SKM-1 (cell line): ENCODE measurements at regions not wholly inside any gene's neighbourhood (a gene's known extent, or its start where the extent isn't known, plus 50 kb on each side); places are given as distances from the start of the nearest gene placed in this dataset.
A peak's percentile ranks its signal among the peaks of the same experiment; 100 is the strongest.

Experiments used
- DNase-seq: peaks from one replicate; lab custom pipeline; 2025; ENCODE audit not compliant: unreplicated experiment; lab: John Stamatoyannopoulos, UW

- DNase-seq, result no peak
Observed at GRCh38 chr3:72350761-72351505, 497.3 kb downstream of the SHQ1 start.

- no peak for DNase-seq
Observed at GRCh38 chr3:72348357-72348756, 499.9 kb downstream of the SHQ1 start.

- DNase-seq, result peak; percentile 15
Observed at GRCh38 chr3:72347819-72348319, 500.4 kb downstream of the SHQ1 start.

GRCh38 chr3:72346526-72346926 lies 501.7 kb downstream of the SHQ1 start:
- DNase-seq, result peak; percentile 73

- DNase-seq, result no peak
Observed at GRCh38 chr3:72345980-72346379, 502.3 kb downstream of the SHQ1 start.

GRCh38 chr3:72345237-72345878 lies 502.9 kb downstream of the SHQ1 start:
- no peak for DNase-seq

- DNase-seq, result no peak
Observed at GRCh38 chr3:72344647-72345046, 503.6 kb downstream of the SHQ1 start.

- peak; percentile 11 for DNase-seq
Observed at GRCh38 chr3:72344236-72344635, 504.0 kb downstream of the SHQ1 start.

- DNase-seq, result no peak
Observed at GRCh38 chr3:72343078-72343477, 505.2 kb downstream of the SHQ1 start.

GRCh38 chr3:72342450-72342849 lies 505.8 kb downstream of the SHQ1 start:
- no peak for DNase-seq

GRCh38 chr3:72341920-72342319 lies 506.3 kb downstream of the SHQ1 start:
- DNase-seq, result no peak

- no peak for DNase-seq
Observed at GRCh38 chr3:72341380-72341770, 506.9 kb downstream of the SHQ1 start.

- no peak for DNase-seq
Observed at GRCh38 chr3:72340476-72341379, 507.5 kb downstream of the SHQ1 start.

- DNase-seq, result no peak
Observed at GRCh38 chr3:72340056-72340455, 508.2 kb downstream of the SHQ1 start.

GRCh38 chr3:72339670-72340030 lies 508.6 kb downstream of the SHQ1 start:
- DNase-seq, result no peak

GRCh38 chr3:72338942-72339669 lies 509.1 kb downstream of the SHQ1 start:
- DNase-seq, result no peak

- DNase-seq, result no peak
Observed at GRCh38 chr3:72338082-72338941, 509.9 kb downstream of the SHQ1 start.

GRCh38 chr3:72337480-72337855 lies 510.8 kb downstream of the SHQ1 start:
- no peak for DNase-seq

- no peak for DNase-seq
Observed at GRCh38 chr3:72336821-72337479, 511.3 kb downstream of the SHQ1 start.
